GM13977 (cell line): ENCODE measurements at regions not wholly inside any gene's neighbourhood (a gene's known extent, or its start where the extent isn't known, plus 50 kb on each side); places are given as distances from the start of the nearest gene placed in this dataset.

Source experiments
- DNase-seq: peaks from one replicate; pipeline ENCODE4 v3.0.0; 2012; ENCODE audit warnings: low spot score
- CTCF ChIP-seq: IDR thresholded peaks from 2 replicates; pipeline ENCODE4 v1.5.1; 2012; ENCODE audit warnings: mild to moderate bottlenecking, control low read depth; ENCODE audit not compliant: insufficient read depth; ENCODE audit errors: extremely low read depth, missing control alignments
- in situ Hi-C: fragments of 300-500 bp; cut with MboI; formaldehyde crosslinking; loops from one replicate; pipeline ENCODE4 v1.12.0; 2022; ENCODE audit warnings: low sequenced_read_pairs, low pct_unique_long_range_greater_than_20kb, mixed read lengths, inconsistent platforms; ENCODE audit not compliant: unreplicated experiment

GRCh38 chr13:103213152-103213551, 146.9 kb upstream of the SLC10A2 start:
- no peak for TF ChIP-seq CTCF
- in situ Hi-C loops = no loop called here
- DNase-seq = no peak

GRCh38 chr13:103210348-103210747, 144.1 kb upstream of the SLC10A2 start:
- no peak for TF ChIP-seq CTCF
- DNase-seq = no peak
- in situ Hi-C loops = no loop called here

GRCh38 chr13:103203735-103204330, 137.6 kb upstream of the SLC10A2 start:
- no peak for TF ChIP-seq CTCF
- in situ Hi-C loops = no loop called here
- DNase-seq = no peak

- in situ Hi-C loops = no loop called here
- TF ChIP-seq CTCF = no peak
- no peak for DNase-seq
Observed at GRCh38 chr13:103200118-103200885, 134.1 kb upstream of the SLC10A2 start.

- in situ Hi-C loops = no loop called here
- no peak for TF ChIP-seq CTCF
- DNase-seq = no peak
Observed at GRCh38 chr13:103199380-103200088, 133.3 kb upstream of the SLC10A2 start.

GRCh38 chr13:103196356-103196755, 130.1 kb upstream of the SLC10A2 start:
- no peak for DNase-seq
- in situ Hi-C loops = no loop called here

More at GRCh38 chr13:103196356-103196755, 130.1 kb upstream of the SLC10A2 start:
- no peak for TF ChIP-seq CTCF
